IMR-90 (cell line): ENCODE measurements at regions not wholly inside any gene's neighbourhood (a gene's known extent, or its start where the extent isn't known, plus 50 kb on each side); places are given as distances from the start of the nearest gene placed in this dataset.

Experiments used
- MAFK ChIP-seq: IDR thresholded peaks from 2 replicates; pipeline ENCODE4 v1.6.1; 2012; ENCODE audit warnings: low read depth, low read length, improper control_type of control experiment
- POLR2A ChIP-seq: IDR thresholded peaks from 2 replicates; pipeline ENCODE4 v1.6.1; 2012; ENCODE audit warnings: mild to moderate bottlenecking, low read depth, low read length
- SMC3 ChIP-seq: fragments of 150-350 bp; IDR thresholded peaks from 2 replicates; pipeline ENCODE4 v1.6.1; 2016; ENCODE audit warnings: low read depth, mild to moderate bottlenecking, antibody characterized with exemption, low read length, moderate library complexity
- TF ChIP-seq, protein P1 (sequence below): conservative IDR thresholded peaks from 2 replicates; pipeline ENCODE4 v1.5.1; 2012; ENCODE audit warnings: mild to moderate bottlenecking, low read depth, low read length, improper control_type of control experiment

DNA sequence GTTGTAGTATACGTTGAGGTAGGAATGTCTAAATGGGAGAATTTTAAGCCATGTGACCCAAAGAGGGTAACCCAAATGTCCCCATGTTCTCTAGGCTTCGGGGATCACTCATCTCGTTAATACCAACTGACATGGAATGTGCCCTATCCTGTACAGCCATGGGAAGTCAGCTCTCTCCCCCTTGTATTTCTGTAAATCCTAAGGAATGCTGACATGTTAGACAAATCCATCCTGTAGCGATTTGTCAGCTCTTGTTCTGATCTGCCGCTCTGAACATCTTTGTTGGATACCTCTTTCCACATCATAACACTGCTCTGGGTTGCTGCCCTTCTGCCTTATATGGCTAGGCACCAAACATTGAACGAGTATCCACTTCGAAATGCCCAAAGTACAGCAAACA lies 350.6 kb downstream of the RND3 start:
- TF ChIP-seq, protein P1, sequence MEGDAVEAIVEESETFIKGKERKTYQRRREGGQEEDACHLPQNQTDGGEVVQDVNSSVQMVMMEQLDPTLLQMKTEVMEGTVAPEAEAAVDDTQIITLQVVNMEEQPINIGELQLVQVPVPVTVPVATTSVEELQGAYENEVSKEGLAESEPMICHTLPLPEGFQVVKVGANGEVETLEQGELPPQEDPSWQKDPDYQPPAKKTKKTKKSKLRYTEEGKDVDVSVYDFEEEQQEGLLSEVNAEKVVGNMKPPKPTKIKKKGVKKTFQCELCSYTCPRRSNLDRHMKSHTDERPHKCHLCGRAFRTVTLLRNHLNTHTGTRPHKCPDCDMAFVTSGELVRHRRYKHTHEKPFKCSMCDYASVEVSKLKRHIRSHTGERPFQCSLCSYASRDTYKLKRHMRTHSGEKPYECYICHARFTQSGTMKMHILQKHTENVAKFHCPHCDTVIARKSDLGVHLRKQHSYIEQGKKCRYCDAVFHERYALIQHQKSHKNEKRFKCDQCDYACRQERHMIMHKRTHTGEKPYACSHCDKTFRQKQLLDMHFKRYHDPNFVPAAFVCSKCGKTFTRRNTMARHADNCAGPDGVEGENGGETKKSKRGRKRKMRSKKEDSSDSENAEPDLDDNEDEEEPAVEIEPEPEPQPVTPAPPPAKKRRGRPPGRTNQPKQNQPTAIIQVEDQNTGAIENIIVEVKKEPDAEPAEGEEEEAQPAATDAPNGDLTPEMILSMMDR, result no peak
- TF ChIP-seq POLR2A (no peak), MAFK (no peak), SMC3 (no peak)
